Breast epithelium (tissue), 3 donors: ENCODE measurements at regions not wholly inside any gene's neighbourhood (a gene's known extent, or its start where the extent isn't known, plus 50 kb on each side); places are given as distances from the start of the nearest gene placed in this dataset.

ENCODE experiments used
- CTCF ChIP-seq, 3 donors: fragments of 450-650 bp; IDR thresholded peaks; one replicate each; pipeline ENCODE4 v1.5.1; 2016 to 2017; ENCODE audit warnings: antibody characterized with exemption in 3 of 3, mild to moderate bottlenecking in 3 of 3, moderate library complexity in 3 of 3
- POLR2A ChIP-seq: fragments of 450-650 bp; IDR thresholded peaks from one replicate; pipeline ENCODE4 v1.6.1; 2016; ENCODE audit warnings: antibody characterized with exemption, mild to moderate bottlenecking, moderate library complexity
- POLR2AphosphoS5 ChIP-seq, 3 donors: sonication (generic); formaldehyde crosslinking; IDR thresholded peaks; one replicate each; pipeline ENCODE4 v1.6.1; 2017; ENCODE audit warnings: antibody characterized with exemption in 3 of 3

GRCh38 chr7:42400961-42401360 lies 164.0 kb upstream of the GLI3 start:
- TF ChIP-seq CTCF (IDR thresholded peaks at IDR 0.05) (no peak), POLR2A (no peak), POLR2AphosphoS5 (IDR thresholded peaks at IDR 0.05) (no peak)
